HG03378 (cell line): ENCODE measurements at regions not wholly inside any gene's neighbourhood (a gene's known extent, or its start where the extent isn't known, plus 50 kb on each side); places are given as distances from the start of the nearest gene placed in this dataset.

ENCODE experiments used
- ATAC-seq: cut with Tn5 transposase; IDR thresholded peaks from one replicate; pipeline ENCODE4 v1.9.1; 2021; ENCODE audit warnings: mild to moderate bottlenecking, moderate library complexity; ENCODE audit not compliant: unreplicated experiment

GRCh38 chr4:140809676-140810075 lies 53.5 kb upstream of the TBC1D9 start:
- ATAC-seq = no peak

DNA sequence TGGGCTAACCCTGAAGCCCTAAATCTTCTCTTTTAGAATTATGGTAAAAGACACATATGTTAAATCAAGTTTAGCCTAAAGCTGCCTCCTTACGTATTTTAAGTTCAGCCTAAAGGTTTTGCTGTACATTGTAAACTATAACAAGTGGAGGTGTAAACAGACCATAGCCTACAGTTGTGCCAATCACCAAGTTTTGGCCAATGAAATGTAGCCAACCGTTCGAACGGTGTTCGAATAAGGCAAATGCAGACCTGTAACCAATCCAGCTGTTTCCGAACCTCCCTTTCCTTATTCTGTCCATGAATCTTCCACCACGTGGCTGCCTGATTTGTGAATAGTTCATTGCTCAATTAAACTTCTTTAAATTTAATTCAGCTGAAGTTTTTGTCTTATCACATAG lies 52.1 kb upstream of the TBC1D9 start:
- ATAC-seq = no peak

- peak; percentile 92 for ATAC-seq
Observed at GRCh38 chr4:140807491-140808252, 51.5 kb upstream of the TBC1D9 start.

GRCh38 chr4:140806163-140806562 lies 50.0 kb upstream of the TBC1D9 start:
- peak; percentile 72 for ATAC-seq
